ENCODE measurements at regions not wholly inside any gene's neighbourhood (a gene's known extent, or its start where the extent isn't known, plus 50 kb on each side); places are given as distances from the start of the nearest gene placed in this dataset.

GRCh38 chr1:93739472-93739871 is 57.8 kb upstream of the BCAR3 start:
- Histone ChIP-seq H3K4me3 (no peak overlapping the region), H3K9me3 (no peaks in the 10 kb centered on the region), H3K4me1 (no peaks in the 10 kb centered on the region), H3K36me3 (no peaks in the 10 kb centered on the region), H3K27ac (no peak overlapping the region), H3K27me3 (no peaks in the 10 kb centered on the region)
- DNase-seq (no peak), ATAC-seq (no peak)
- intact Hi-C loops (cut with DNase I) = no loop called here
- TF ChIP-seq CTCF (IDR thresholded peaks at IDR 0.05) = no peak

GRCh38 chr1:93738926-93739325 is 57.3 kb upstream of the BCAR3 start:
- no peaks in the 10 kb centered on the region for H3K27me3 ChIP-seq
- no peak for TF ChIP-seq CTCF (IDR thresholded peaks at IDR 0.05)
- DNase-seq (no peak), ATAC-seq (no peak)
- H3K36me3 ChIP-seq = no peaks in the 10 kb centered on the region
- intact Hi-C loops (cut with DNase I) = no loop called here
- H3K27ac ChIP-seq = no peak overlapping the region
- no peaks in the 10 kb centered on the region for H3K4me1 ChIP-seq
- H3K4me3 ChIP-seq = no peak overlapping the region
- no peaks in the 10 kb centered on the region for H3K9me3 ChIP-seq

GRCh38 chr1:93738075-93738622 is 56.5 kb upstream of the BCAR3 start:
- Histone ChIP-seq H3K27ac (no peak overlapping the region), H3K27me3 (no peaks in the 10 kb centered on the region), H3K4me3 (no peak overlapping the region), H3K9me3 (no peaks in the 10 kb centered on the region), H3K4me1 (no peaks in the 10 kb centered on the region), H3K36me3 (no peaks in the 10 kb centered on the region)
- intact Hi-C loops (cut with DNase I) = no loop called here
- DNase-seq (no peak), ATAC-seq (peak; percentile 35)
- TF ChIP-seq CTCF (IDR thresholded peaks at IDR 0.05) = no peak

- ATAC-seq (no peak), DNase-seq (no peak)
- H3K4me3 ChIP-seq = no peak overlapping the region
- intact Hi-C loops (cut with DNase I) = no loop called here
- no peaks in the 10 kb centered on the region for H3K36me3 ChIP-seq
- H3K4me1 ChIP-seq = no peaks in the 10 kb centered on the region
- TF ChIP-seq CTCF (IDR thresholded peaks at IDR 0.05) = no peak
- H3K27me3 ChIP-seq = no peaks in the 10 kb centered on the region
- no peak overlapping the region for H3K27ac ChIP-seq
- H3K9me3 ChIP-seq = no peaks in the 10 kb centered on the region
These were observed 54.1 kb upstream of the BCAR3 start for GRCh38 chr1:93735722-93736121.

- no peak overlapping the region for H3K4me3 ChIP-seq
- H3K27ac ChIP-seq = no peak overlapping the region
- TF ChIP-seq CTCF (IDR thresholded peaks at IDR 0.05) = no peak
- H3K9me3 ChIP-seq = no peaks in the 10 kb centered on the region
- H3K27me3 ChIP-seq = no peaks in the 10 kb centered on the region
- H3K4me1 ChIP-seq = no peaks in the 10 kb centered on the region
- no peak for ATAC-seq
- intact Hi-C loops (cut with DNase I) = no loop called here
- no peak for DNase-seq
- H3K36me3 ChIP-seq = no peaks in the 10 kb centered on the region
These were observed 53.4 kb upstream of the BCAR3 start for GRCh38 chr1:93734999-93735398.

Measured in left lung (tissue), 4 donors.